ENCODE measurements at regions not wholly inside any gene's neighbourhood (a gene's known extent, or its start where the extent isn't known, plus 50 kb on each side); places are given as distances from the start of the nearest gene placed in this dataset.

DNA sequence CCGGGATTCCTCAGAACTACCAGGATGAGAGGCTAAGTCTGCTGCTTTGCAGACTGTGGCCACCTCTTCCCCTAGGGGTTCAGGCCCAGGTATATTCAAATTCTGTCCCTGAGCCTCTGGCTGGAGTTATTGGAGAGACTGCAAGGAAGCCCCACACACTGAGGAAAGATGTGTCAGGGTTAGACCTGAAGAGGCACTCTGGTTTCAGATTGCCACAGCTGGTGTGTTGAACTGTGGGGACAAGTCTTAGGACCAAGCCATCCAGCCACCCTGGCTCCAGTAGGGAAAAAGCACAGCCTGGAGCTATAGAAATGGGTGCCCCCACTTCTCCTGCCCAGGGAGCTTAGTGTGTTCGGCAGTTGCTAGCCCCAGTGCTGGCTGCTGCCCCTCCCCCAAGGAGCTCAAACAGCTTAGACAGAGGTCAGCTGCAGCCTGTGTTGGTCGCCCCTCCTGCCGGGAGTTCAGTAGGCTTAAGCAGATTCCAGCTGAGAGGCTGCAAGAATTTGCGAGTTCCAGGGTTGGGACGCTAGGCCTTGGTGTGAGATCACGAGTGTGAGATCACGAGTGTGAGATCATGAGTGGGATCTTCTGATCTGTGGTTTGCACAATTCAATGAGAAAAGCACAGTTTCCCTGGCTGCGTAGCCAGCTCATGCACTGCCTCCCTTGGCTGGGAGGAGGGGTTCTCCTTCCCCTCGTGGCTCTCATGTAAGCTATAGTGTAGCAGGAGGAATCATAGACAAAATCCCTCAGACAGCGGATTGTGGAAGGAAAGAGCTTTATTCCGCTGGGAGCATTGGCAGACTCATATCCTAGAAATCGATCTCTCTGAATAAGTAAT lies 552.1 kb upstream of the CHORDC1 start:
- TF ChIP-seq, protein P1, sequence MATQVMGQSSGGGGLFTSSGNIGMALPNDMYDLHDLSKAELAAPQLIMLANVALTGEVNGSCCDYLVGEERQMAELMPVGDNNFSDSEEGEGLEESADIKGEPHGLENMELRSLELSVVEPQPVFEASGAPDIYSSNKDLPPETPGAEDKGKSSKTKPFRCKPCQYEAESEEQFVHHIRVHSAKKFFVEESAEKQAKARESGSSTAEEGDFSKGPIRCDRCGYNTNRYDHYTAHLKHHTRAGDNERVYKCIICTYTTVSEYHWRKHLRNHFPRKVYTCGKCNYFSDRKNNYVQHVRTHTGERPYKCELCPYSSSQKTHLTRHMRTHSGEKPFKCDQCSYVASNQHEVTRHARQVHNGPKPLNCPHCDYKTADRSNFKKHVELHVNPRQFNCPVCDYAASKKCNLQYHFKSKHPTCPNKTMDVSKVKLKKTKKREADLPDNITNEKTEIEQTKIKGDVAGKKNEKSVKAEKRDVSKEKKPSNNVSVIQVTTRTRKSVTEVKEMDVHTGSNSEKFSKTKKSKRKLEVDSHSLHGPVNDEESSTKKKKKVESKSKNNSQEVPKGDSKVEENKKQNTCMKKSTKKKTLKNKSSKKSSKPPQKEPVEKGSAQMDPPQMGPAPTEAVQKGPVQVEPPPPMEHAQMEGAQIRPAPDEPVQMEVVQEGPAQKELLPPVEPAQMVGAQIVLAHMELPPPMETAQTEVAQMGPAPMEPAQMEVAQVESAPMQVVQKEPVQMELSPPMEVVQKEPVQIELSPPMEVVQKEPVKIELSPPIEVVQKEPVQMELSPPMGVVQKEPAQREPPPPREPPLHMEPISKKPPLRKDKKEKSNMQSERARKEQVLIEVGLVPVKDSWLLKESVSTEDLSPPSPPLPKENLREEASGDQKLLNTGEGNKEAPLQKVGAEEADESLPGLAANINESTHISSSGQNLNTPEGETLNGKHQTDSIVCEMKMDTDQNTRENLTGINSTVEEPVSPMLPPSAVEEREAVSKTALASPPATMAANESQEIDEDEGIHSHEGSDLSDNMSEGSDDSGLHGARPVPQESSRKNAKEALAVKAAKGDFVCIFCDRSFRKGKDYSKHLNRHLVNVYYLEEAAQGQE (IDR thresholded peaks at IDR 0.05; ENCODE audit: insufficient replicate concordance, low read depth), result no peak
- no peak for TF ChIP-seq GABPA (IDR thresholded peaks at IDR 0.05; ENCODE audit: low read depth)
